ENCODE measurements at regions not wholly inside any gene's neighbourhood (a gene's known extent, or its start where the extent isn't known, plus 50 kb on each side); places are given as distances from the start of the nearest gene placed in this dataset.

- DNase-seq, result peak; percentile 12
Measured at GRCh38 chr2:42928692-42929545, 136.5 kb upstream of the HAAO start.

- DNase-seq, result no peak
Measured at GRCh38 chr2:42928161-42928691, 135.8 kb upstream of the HAAO start.

- no peak for DNase-seq
Measured at GRCh38 chr2:42927334-42928160, 135.2 kb upstream of the HAAO start.

GRCh38 chr2:42926434-42927333 lies 134.3 kb upstream of the HAAO start:
- no peak for DNase-seq

- DNase-seq, result no peak
Measured at GRCh38 chr2:42925742-42926433, 133.5 kb upstream of the HAAO start.

GRCh38 chr2:42924418-42924886 lies 132.1 kb upstream of the HAAO start:
- DNase-seq, result no peak

- no peak for DNase-seq
Measured at GRCh38 chr2:42923580-42924417, 131.4 kb upstream of the HAAO start.

GRCh38 chr2:42922790-42923579 lies 130.6 kb upstream of the HAAO start:
- no peak for DNase-seq

- no peak for DNase-seq
Measured at GRCh38 chr2:42922293-42922692, 129.9 kb upstream of the HAAO start.

GRCh38 chr2:42921721-42922120 lies 129.3 kb upstream of the HAAO start:
- no peak for DNase-seq

- no peak for DNase-seq
Measured at GRCh38 chr2:42921147-42921520, 128.8 kb upstream of the HAAO start.

- DNase-seq, result no peak
Measured at GRCh38 chr2:42920446-42921146, 128.2 kb upstream of the HAAO start.

- DNase-seq, result no peak
Measured at GRCh38 chr2:42918671-42919318, 126.4 kb upstream of the HAAO start.

- no peak for DNase-seq
Measured at GRCh38 chr2:42918041-42918440, 125.7 kb upstream of the HAAO start.

GRCh38 chr2:42917425-42917927 lies 125.1 kb upstream of the HAAO start:
- no peak for DNase-seq

- DNase-seq, result no peak
Measured at GRCh38 chr2:42916324-42916723, 123.9 kb upstream of the HAAO start.

GRCh38 chr2:42914860-42915259 lies 122.5 kb upstream of the HAAO start:
- no peak for DNase-seq

GRCh38 chr2:42914314-42914713 lies 121.9 kb upstream of the HAAO start:
- no peak for DNase-seq

All from activated CD4-positive, alpha-beta T cell treated with anti-CD3 and anti-CD28 coated beads, Interleukin-10, Interleukin-2, amounts not matched to agents 100 ng/mL and 50 ng/mL, durations not matched to agents 16 hours and 8 hours (primary cell).